ENCODE measurements at regions not wholly inside any gene's neighbourhood (a gene's known extent, or its start where the extent isn't known, plus 50 kb on each side); places are given as distances from the start of the nearest gene placed in this dataset.
A peak's percentile ranks its signal among the peaks of the same experiment; 100 is the strongest.

DNA sequence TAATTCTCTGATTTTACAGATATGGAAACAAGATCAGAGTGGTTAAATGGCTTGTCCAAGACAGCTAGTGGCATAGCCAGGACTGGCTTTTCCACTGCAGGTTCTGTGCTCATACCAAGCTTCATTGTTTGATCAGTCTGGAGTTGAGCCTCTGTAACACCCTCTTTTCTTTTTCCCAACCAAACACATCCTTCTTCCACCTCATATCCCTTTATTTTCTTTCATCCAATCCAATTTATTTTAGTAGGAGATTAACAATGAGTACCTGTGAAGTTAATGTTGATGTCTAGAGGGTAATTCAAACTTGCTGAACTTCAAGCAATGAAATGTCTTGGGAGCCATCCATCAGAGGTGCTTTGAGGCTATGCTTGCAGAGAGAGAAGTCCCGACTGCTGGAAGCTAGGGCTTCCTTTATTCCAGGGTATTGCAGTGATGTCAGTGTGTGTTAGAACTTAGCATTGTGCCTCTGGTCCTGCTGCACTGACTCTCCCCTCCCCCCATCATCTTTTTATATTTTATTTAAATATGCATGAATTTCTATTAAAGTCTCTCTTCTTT is 452.1 kb upstream of the PDE3A start:
- DNase-seq = no peak

DNA sequence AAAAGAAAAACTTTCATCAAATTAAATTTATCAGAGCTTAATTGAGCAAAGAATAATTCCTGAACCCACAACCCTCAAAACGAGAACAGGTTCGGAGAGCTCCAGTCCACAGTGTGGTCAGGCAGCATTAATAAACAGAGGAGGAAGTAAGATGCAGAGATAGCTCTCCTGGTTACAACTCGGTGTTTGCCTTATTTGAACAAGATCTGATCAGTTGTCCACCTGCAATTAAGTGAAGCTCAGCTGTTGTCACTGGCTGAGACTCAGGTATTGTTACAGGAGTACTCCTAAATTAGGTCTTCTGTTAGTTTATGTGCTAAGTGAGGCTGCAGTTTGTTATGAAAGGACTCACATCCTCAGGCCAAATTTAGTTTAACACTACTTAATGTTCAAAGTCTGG is 451.4 kb upstream of the PDE3A start:
- peak in 1 of 2 donors; percentile 34 for DNase-seq

DNA sequence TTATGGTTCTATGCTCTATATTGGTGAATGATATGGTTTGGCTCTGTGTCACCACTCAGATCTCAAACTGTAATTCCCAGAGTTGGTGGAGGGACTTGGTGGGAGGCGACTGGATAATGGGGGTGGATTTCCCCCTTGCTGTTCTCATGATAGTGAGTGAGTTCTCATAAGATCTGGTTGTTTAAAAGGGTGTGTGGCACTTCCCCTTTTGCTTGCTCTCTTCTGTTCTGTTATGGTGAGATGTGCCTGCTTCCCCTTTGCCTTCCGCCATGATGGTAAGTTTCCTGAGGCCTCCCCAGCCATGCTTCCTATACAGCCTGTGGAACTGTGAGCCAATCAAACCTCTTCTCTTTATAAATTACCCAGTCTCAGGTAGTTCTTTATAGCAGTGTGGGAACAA is 446.6 kb upstream of the PDE3A start:
- DNase-seq = peak; percentile 45 to 58

DNA sequence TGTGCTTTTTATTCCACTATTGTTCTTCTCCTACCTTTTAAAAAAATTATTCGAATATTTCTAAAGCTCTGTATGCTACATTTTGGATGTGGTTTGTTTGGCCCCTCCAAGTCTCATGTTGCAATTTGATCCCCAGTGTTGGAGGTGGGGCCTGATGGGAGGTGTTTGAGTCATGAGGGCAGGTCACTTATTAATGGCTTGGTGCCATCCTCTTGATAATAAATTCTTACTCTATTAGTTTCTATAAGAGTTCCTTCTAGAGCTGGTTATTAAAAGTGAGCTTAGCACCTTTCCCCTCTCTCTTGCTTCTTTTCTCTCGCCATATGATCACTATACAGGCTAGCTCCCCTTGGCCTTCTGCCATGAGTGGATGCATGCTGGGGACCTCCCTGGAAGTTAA is 445.6 kb upstream of the PDE3A start:
- no peak for DNase-seq

DNA sequence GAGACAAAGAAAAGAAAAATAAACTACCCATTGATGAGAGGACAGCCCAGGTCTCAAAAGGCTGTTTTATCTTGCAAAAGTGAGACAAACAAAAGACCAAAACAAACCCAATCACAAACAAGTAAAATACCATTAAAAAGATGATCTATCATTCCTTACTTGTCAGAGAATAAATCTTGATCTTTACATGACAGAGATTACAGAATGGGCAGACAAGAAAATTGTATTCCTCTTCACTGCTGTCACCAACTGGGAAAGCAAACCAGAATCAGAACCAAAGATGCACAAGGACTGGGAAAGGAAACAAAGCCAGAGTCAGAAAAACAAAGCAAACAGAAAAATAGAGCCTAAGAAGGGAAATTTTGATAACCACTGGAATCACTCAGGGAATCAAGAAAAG is 444.0 kb upstream of the PDE3A start:
- no peak for DNase-seq

DNA sequence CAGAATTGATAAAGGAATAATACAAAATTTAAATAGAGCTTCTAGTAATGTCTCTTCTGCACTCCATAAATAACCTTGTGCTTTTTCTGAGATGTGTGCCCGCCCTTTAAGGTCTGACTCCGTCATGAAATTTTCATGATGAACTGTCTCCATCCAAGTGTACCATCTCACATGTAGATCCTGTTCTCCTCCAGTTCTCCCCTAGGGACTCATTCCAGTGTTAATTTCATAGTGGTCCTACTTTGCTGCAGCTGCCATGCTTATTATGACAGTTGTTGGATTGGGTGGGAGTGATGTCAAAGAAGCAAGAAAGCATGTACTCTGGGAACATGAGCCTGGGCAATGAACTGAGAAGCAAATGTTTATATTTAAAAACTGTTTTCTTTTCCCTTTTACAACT is 442.5 kb upstream of the PDE3A start:
- no peak for DNase-seq

DNA sequence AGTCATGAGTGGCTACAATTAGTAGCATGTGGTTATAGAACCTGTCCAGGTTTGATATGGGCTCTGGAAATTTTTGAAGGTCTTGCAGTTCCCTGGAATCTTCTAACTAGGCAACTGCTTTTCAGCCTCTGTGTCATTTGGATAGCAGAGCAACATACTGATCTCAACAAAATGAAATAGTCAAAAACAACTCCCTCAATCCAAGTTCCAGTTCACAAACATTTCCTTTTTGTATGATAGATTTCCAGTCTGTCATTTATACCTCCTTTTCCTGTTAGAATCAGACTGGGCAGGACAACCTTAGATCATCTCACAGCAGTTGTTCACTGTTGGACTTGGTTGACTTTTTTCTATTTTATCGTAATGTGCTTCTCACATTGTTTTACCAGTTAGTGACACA is 442.1 kb upstream of the PDE3A start:
- DNase-seq = no peak

DNA sequence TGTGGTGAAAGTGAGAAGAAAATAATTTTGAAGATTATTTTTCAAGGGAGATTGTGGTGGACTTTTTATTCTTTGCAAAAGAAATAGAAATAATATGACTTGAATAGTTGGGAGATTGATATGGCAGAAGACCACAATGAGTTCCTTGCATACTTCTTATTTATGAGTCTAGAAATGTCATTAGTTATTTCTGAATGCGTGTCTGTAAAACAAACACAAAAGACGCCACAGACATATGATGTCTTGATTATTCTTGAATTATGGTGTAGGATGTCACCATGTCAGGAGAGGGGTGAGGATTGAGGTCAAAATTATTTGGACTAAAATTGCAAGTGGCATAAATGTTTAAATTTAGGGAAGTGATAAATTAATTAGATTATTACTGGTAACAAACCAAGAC is 440.7 kb upstream of the PDE3A start:
- DNase-seq = no peak

DNA sequence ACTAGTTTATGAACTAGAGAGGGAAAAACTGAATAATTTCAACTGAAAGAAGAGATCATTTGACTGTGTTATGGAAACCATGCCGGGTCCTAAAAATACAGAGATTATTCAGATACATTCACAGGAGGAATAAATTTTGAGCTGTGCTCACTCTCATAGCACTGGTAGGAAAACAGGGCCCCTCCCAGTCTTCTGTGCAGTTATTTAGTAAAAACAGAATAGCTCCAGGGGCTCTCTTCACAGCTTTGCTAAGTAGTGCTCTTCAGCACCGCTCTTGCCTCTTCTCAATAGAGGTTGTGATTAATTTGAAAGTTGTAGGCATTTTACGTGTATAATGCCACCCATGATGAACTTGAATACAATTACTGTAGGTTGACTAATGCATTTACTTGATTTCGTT is 435.9 kb upstream of the PDE3A start:
- no peak for DNase-seq

DNA sequence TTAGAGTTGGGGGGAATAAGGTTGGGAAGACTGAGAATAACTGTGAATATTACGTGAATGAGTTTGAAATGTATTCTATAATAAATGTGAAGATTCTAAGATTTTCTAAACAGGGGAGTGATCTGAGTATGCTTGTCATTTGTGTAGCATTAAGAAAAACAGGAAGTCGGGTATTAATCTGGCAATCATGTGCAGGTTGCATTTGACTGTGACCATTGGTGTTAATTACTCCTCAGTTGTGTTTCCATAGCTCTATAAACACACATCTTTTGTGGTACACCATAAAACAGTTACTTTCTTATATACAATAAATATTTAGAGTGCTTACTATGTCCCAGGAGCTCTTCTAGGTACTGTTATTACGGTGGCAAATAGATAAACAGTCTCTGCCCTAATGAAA is 434.4 kb upstream of the PDE3A start:
- DNase-seq = no peak

DNA sequence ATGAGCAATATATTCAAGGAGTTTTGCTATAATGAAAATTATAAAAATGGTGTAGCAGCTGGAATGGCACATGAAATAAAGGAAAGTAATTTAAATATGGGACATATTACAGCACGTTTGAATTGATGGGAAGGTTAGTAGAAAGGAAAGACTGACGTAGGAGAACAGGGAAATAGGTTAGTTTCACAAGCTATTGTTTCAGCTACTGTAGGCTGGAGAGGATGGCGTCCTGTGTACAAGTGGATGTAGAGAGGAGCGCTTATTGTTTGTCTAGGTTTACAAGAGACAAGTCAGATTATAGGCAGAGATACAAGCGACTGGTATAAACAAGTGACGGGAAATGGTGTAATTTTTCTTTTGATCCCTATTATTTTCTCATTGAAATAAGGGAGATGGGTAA is 431.2 kb upstream of the PDE3A start:
- no peak for DNase-seq

DNA sequence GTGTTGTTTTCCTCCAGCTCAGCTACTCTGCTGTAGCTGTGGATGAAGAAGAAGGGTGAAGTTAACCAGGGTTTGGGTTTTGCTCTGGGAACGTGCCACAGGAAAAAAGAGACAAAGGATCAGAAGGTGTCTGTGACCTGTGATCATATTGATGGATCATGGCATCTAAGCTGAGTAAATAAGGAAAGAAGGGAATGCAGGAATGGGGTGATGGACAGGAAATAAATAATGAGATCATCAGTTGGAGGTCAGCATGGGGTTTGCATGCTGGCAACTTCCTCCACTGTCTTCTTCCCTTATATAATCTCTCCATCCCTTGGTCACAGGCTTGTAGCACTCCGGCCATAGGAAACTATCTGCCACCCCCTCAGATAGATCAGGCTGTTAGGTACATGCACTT is 430.3 kb upstream of the PDE3A start:
- DNase-seq = no peak

DNA sequence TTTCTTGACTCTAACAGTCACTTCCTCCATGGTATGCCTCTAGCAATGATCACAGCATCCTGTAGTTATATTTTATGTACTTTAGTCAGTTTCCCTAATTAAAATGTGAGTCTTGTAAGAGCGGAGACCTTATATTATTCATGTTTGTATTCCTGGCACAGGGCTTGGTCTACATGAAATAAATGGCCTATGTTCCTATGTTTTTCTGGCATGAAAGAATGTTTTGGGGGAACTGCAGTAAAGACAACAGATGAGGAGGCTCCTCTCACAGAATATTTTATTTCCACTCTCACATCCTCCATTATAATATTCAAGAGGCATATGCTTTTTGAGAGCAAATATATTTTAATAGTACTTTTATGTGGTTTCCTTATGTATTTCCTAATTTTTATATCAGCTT is 429.8 kb upstream of the PDE3A start:
- DNase-seq = no peak

DNA sequence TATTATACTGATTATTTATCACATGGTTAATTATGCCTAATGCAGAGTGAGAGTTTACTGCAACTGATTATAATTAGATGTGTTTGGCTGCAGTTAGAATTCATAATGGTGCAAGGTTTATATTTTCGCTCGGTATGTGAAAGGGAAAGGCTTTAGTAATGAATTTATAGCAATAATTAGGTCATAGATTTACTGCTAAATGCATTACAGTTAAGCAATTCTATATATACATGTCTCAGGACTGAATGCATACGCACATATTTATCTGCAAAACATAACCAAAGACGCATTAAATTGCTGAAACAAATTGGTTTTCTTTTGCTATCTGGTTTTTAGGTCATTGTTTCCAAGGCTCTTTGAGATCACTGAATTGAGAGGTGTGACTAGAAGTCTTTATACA is 428.1 kb upstream of the PDE3A start:
- DNase-seq = no peak

DNA sequence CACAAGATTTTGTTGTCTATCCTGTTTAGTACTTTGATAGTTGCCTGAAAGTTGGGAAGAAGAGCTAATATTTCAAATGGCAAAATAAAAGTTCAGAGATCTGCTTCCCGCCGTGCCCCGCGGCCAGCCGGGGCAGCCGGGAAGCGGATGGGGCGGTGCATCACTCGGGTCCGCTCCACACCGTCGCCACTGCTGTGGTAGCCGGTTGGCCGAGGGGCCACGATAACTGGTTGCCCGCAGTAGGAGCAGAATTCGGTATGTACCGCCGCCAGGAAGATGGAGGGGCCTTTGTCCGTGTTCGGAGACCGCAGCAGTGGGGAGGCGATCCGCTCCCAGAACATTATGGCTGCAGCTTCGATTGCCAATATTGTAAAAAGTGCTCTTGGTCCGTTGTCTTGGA is 427.2 kb upstream of the PDE3A start:
- no peak for DNase-seq

DNA sequence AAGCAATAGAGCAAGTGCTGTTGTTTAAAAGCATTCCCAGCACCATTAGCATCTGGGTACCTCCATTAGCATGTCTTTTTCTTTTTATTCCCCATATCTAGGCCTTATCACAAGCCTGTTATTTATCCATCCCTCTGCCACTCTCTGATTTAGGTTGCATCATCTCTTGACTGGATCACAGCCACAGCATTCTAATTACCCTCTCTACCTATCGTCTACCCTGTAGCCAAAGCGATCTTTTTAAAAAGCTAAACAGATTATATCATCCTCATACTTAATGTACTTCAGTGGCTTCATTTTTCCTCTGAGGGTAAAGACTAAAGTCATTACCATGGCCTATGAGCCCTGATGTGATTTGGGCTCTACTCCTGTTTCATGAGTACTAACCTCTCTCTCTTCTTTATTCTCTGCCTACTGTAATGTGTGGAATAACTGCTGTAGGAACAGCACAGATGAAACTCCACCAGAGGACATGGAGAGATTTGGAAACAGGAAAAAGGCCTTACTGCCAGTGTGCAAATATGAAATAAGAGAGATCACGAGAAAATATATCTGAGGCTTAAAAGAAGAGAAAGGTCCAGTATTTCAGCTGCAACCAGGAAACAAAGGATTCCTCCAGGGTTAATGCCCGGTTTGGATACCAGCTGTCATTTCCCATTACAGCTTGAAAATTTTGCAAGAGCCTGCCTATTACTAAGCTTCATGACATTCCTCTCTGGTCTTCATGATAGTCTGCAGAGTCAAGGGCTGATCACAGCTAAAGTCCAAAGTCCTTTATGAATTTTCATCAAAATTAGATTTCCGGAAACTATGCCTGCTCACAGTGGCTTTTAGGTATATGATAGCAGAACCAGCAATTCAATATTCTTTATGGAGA is 422.5 kb upstream of the PDE3A start:
- no peak for DNase-seq

DNA sequence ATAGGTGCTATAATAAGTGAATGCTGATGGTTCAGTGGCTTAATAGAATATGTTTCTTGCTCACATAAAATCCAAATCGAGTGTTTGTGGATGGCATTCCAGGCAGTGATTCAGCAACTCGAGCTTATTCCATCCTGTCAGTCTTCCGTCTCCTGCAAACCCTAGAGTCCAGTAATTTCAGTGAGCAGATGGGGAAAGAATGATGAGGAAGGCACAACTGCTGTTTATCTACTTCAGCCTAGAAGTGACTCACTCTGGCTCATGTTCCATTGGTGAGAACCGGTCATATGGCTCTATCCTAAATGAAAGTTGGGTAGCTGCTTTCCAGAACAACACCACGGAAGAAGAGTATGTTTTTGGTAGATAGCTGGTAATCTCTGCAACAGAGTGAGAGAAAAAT is 421.8 kb upstream of the PDE3A start:
- DNase-seq = no peak

DNA sequence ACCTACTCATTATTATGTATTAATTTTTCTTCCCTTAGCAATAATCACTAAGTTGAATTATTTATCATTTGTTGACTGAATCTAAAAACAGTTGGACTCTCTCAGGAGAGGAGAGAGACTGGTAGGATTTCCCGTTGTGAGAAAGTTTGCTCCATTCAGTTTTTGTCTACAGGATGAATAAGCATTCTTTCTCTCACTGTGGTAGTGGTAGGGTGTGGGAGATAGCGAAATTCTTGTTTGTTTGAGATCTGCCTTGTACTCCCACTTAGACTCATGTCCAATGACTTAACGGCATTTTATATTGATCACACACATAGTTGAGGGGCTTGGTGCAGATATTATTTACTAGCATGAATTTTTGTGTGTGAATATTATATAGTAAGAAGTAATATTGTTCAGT is 421.0 kb upstream of the PDE3A start:
- no peak for DNase-seq

DNA sequence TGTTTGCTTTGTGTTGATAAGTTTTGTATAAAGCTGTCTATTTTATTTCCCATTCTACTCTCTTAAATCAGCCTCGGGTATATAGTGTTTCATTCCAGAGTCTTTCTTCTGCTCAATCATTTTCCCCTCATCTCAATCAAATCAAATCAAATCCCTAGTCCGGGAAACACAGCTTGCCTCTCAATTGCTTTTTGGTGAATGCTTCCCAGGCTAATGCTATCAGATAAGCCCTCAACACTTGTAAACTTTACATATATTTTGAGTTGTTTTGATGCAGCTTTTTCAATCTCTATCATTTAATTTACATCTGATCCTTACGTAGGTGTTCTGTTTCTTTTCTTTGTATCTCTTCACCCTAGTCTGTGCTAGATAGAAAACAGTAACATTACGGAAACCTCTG is 416.7 kb upstream of the PDE3A start:
- DNase-seq = no peak

DNA sequence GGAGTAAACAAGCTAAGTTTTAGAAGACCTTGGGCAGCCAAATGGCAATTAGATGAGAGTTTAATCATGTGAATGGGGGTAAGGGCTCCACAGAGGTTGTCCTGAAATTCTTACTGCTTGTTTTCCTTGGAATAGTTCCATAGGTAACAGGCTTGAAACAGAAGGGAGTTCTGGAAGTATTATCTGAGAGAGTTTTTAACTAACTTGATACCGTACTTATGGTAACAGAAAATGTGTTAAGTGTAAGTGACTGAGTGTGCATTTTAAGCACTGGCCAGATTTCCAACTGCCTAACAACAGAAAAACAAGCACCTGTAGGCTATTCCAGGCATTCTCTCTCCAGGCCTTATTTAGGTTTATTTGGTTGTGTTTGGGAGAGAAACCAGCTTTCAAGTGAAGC is 414.6 kb upstream of the PDE3A start:
- no peak for DNase-seq

DNA sequence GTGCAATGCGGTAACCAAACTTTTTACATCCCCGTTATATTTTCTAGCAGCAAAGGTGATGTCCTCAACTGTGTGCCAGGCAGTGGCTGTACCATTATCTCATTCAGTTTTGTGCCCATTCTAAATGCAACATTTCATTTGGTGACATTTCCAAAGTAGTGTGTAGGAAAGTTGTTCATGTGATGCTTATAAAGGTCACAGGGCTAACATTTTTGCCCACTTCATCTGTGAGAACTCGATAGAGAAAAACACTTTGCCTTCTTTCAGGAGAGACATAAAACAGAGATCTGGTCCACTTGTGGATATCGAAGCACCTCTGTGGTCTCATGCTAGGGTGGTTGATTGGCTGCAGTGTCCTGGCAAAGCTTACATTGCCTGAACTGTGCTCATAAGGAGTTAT is 414.2 kb upstream of the PDE3A start:
- no peak for DNase-seq

DNA sequence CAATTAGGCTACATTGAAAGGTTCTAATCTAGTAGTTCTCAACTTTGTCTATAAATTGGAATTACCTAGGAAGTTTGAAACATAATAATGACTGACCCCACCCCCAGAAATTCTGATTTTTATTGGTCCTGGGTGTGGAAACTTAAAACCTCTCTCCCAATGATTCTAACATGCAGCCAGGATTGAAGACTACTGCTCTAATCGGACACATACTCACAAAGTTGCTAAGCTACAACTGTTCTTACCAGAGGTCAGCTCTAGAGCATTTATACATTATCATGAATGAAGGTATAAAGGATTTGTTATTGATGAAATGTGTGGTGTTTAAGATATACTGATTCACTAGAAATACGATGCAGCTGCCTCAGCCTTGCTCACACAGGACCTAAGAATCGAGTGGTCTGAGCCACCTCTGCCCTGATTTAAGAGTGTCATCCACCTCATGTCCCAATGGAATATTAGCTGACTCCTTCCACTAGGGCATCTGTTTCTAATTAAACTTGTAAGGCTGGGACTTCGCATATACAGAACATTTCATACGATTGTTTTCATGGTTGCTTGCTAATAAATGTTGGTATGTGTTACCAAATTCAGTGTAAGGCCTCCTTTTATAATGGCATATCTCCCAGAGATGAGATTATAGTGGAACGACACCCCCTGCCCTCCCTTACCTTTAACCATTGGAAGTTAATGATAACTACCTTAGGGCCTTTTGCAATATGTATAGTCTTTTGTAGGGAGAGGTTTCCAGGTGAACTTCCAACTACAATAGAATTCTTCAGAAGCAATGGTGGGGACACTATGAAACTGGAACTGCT is 410.8 kb upstream of the PDE3A start:
- DNase-seq = no peak

DNA sequence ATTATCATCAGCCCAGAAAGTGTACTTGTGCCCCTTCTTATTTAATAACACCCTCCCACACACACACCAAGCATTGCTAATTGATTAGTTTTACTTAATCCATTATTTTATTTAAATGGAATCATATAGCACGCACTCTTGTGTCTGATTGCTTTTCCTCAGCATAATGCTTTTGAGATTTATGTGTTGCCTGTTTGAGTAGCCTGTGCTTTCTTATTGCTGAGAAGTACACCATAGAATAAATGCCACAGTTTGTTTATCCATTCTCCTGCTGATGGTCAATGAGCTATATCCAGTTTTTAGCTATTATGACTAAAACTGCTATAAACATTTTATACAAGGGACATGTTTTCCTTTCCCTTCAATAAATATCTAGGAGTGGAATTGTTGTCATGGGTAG is 409.9 kb upstream of the PDE3A start:
- DNase-seq = no peak

DNA sequence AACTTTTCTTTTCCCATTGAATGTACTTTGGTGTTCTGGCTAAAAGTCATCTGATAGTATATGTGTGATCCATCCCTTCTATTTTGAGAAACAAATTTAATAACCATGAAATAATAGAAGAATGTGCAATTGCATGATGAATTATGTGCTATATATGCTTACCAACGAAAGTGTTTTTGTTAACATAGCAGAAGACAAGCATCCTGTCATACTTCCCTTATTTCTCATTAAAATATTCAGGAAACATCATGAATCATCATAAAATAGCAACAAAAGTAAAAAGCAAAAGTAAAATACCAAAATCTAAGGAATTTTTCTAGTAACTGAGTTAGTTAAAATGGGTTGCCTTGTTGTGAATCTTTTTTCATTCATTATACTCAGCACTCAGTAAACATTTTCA is 409.0 kb upstream of the PDE3A start:
- DNase-seq = peak in 1 of 2 donors; percentile 24

All from inflammatory macrophage (primary cell).